Caco-2 (cell line): ENCODE measurements at regions not wholly inside any gene's neighbourhood (a gene's known extent, or its start where the extent isn't known, plus 50 kb on each side); places are given as distances from the start of the nearest gene placed in this dataset.

Experiments
- BruUV-seq: library from RNA; stranded (reverse); fragments of 400-500 nt; replicated peaks from 2 replicates; lab custom pipeline; 2021; lab: Mats Ljungman, UMichigan
- CTCF ChIA-PET: fragments of 300-600 bp; sonication (Branson Sonifier 250); formaldehyde crosslinking; loops from one replicate; lab custom pipeline; 2022; ENCODE audit warnings: antibody characterized with exemption; lab: Charles Lee
- POLR2A ChIA-PET: fragments of 300-600 bp; sonication (Branson Sonifier 250); formaldehyde crosslinking; loops from one replicate; lab custom pipeline; 2022; ENCODE audit warnings: antibody characterized with exemption; lab: Charles Lee
- DNase-seq, 2 experiments: peaks; one replicate each; pipeline versions ENCODE4 v3.0.0 to v3.0.0-alpha.2; 2020 to 2022
- H3K27me3 ChIP-seq: replicated peaks from 2 replicates; pipeline ENCODE4 v1.6.0; 2011; ENCODE audit warnings: low read length; ENCODE audit not compliant: control insufficient read depth, insufficient read depth
- H3K36me3 ChIP-seq: 2 replicates; pipeline ENCODE4 v1.5.1; 2011; ENCODE audit warnings: low read length; ENCODE audit not compliant: control insufficient read depth, insufficient read depth
- H3K4me1 ChIP-seq: fragments of 250-450 bp; sonication (Bioruptor Pico); 2 replicates; pipeline ENCODE4 v1.5.1; 2020; ENCODE audit warnings: mild to moderate bottlenecking
- H3K4me3 ChIP-seq: 2 replicates; pipeline ENCODE4 v1.5.1; 2011; ENCODE audit warnings: low read depth, mild to moderate bottlenecking, control low read depth, low read length
- H3K9me3 ChIP-seq: fragments of 250-450 bp; sonication (Bioruptor Pico); 2 replicates; pipeline ENCODE4 v1.5.1; 2020; ENCODE audit warnings: mild to moderate bottlenecking, moderate library complexity
- H3K27ac Mint-ChIP-seq: one replicate; pipeline ENCODE4 v1.8.0; 2022; ENCODE audit warnings: mixed read lengths; ENCODE audit not compliant: unreplicated experiment
- H3K27me3 Mint-ChIP-seq: one replicate; pipeline ENCODE4 v1.8.0; 2022; ENCODE audit warnings: mixed read lengths; ENCODE audit not compliant: insufficient read depth, unreplicated experiment
- H3K36me3 Mint-ChIP-seq: one replicate; pipeline ENCODE4 v1.8.0; 2022; ENCODE audit warnings: mild to moderate bottlenecking, mixed read lengths; ENCODE audit not compliant: insufficient read depth, unreplicated experiment
- H3K4me1 Mint-ChIP-seq: one replicate; pipeline ENCODE4 v1.8.0; 2022; ENCODE audit warnings: low read depth, mixed read lengths; ENCODE audit not compliant: unreplicated experiment
- H3K4me3 Mint-ChIP-seq: one replicate; pipeline ENCODE4 v1.8.0; 2022; ENCODE audit warnings: mild to moderate bottlenecking, moderate library complexity, mixed read lengths; ENCODE audit not compliant: unreplicated experiment
- H3K9me3 Mint-ChIP-seq: one replicate; pipeline ENCODE4 v1.8.0; 2022; ENCODE audit warnings: mixed read lengths; ENCODE audit not compliant: unreplicated experiment
- intact Hi-C: fragments of 100-400 bp; cut with micrococcal nuclease; formaldehyde crosslinking; loops from one replicate; pipeline ENCODE4 v1.10.0; 2022; ENCODE audit not compliant: unreplicated experiment
- TF ChIP-seq, protein P1 (sequence below), 2 experiments: fragments of 200-600 bp in 1 of 2; IDR thresholded peaks; 1 replicate in 1 of 2; 2 replicates in 1 of 2; pipeline versions ENCODE4 v1.5.1 to v1.8.0; 2011 to 2022; ENCODE audit warnings: antibody characterized with exemption in 1 of 2, control low read depth in 1 of 2, inconsistent platforms in 1 of 2, low read depth in 1 of 2, low read length in 1 of 2, mild to moderate bottlenecking in 1 of 2, moderate library complexity in 1 of 2; ENCODE audit not compliant: insufficient read depth in 1 of 2, severe bottlenecking in 1 of 2, unreplicated experiment in 1 of 2

DNA sequence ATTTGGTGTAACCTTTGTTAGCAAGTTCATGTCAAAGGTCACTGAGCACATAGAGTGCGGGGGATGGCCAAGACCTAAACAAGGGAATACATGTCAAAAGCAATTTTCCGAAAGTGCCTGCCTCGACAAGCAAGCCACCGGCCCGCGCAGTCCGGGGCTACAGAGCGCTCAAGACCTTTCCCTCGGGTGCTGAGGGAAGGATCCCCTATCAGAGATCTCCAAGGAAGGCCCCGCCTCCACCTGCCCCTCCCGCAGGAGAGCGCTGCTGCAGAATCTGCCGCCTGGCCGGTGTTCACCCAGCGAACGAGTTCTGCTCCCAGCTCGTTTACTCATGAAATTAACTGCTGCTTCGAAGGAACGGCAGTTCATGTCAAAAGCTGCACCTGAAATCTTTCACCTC is 252.7 kb downstream of the BMP7 start:
- H3K27me3 ChIP-seq, result no peaks in the 10 kb centered on the region
- Mint-ChIP-seq H3K27ac (peak overlapping the region; percentile 29), H3K36me3 (peaks cover 5% of the 10 kb centered on the region), H3K4me3 (peak overlapping the region; percentile 72), H3K9me3 (no peaks in the 10 kb centered on the region), H3K27me3 (no peaks in the 10 kb centered on the region), H3K4me1 (peaks cover 47% of the 10 kb centered on the region)
- H3K4me1 ChIP-seq, result peaks cover 24% of the 10 kb centered on the region
- no TSS peak for BruUV-seq
- peak overlapping the region; percentile 28 for H3K4me3 ChIP-seq
- TF ChIP-seq, protein P1, sequence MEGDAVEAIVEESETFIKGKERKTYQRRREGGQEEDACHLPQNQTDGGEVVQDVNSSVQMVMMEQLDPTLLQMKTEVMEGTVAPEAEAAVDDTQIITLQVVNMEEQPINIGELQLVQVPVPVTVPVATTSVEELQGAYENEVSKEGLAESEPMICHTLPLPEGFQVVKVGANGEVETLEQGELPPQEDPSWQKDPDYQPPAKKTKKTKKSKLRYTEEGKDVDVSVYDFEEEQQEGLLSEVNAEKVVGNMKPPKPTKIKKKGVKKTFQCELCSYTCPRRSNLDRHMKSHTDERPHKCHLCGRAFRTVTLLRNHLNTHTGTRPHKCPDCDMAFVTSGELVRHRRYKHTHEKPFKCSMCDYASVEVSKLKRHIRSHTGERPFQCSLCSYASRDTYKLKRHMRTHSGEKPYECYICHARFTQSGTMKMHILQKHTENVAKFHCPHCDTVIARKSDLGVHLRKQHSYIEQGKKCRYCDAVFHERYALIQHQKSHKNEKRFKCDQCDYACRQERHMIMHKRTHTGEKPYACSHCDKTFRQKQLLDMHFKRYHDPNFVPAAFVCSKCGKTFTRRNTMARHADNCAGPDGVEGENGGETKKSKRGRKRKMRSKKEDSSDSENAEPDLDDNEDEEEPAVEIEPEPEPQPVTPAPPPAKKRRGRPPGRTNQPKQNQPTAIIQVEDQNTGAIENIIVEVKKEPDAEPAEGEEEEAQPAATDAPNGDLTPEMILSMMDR (IDR thresholded peaks at IDR 0.05; ENCODE audit: insufficient read depth in 1 of 2, low read depth in 1 of 2, low read length in 1 of 2, severe bottlenecking in 1 of 2, unreplicated experiment in 1 of 2), result no peak
- H3K9me3 ChIP-seq, result no peaks in the 10 kb centered on the region
- ChIA-PET POLR2A (no interaction called here), CTCF (interaction anchor here (0.6 to 1.5 kb wide), 3 partner anchors 40 to 384 kb away, joined by 3 to 5 read pairs (median 3); no protein-coding TSS in a partner anchor)
- DNase-seq, result peak; percentile 86 to 91
- H3K36me3 ChIP-seq, result no peaks in the 10 kb centered on the region
- intact Hi-C loops, result loop anchor here (2.0 kb wide), 1 partner anchor 47 kb away; no protein-coding TSS in a partner anchor

GRCh38 chr20:57020364-57020763 is 246.1 kb downstream of the BMP7 start:
- CTCF ChIA-PET, result interaction anchor here (0.6 to 2.3 kb wide), 4 partner anchors 14 to 470 kb away, joined by 3 to 6 read pairs (median 4); no protein-coding TSS in a partner anchor

DNA sequence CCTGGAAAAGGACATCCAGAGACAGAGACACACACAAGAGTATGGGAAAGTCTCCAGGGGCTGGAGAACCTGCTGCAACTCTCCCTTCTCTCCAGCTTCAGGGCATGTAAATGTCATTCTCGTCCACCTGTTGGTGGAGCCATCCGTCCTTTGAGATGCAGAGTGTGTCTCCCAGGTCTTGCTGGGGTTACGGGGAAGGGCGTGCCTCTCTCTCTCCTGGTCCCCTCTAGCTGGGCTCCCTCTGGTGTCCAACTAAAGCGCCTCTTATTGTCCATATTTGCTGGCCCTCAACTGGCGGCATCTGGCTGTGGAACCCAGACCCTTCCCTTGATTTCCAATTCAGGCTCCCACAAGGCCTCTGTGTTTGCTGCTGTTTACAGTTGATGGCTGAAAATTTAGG is 244.1 kb downstream of the BMP7 start:
- Mint-ChIP-seq H3K4me1 (peaks cover 27% of the 10 kb centered on the region), H3K4me3 (no peak overlapping the region), H3K9me3 (no peaks in the 10 kb centered on the region), H3K27me3 (no peaks in the 10 kb centered on the region), H3K36me3 (no peaks in the 10 kb centered on the region), H3K27ac (no peak overlapping the region)
- Histone ChIP-seq H3K36me3 (no peaks in the 10 kb centered on the region), H3K4me1 (peaks cover 9% of the 10 kb centered on the region), H3K9me3 (no peaks in the 10 kb centered on the region), H3K4me3 (no peak overlapping the region), H3K27me3 (no peaks in the 10 kb centered on the region)
- TF ChIP-seq, protein P1 (IDR thresholded peaks at IDR 0.05; ENCODE audit: insufficient read depth in 1 of 2, low read depth in 1 of 2, low read length in 1 of 2, severe bottlenecking in 1 of 2, unreplicated experiment in 1 of 2), result peak; percentile 52 to 85
- intact Hi-C loops, result no loop called here
- ChIA-PET POLR2A (no interaction called here), CTCF (interaction anchor here (0.5 to 2.3 kb wide), 4 partner anchors 10 to 956 kb away, joined by 3 to 6 read pairs (median 4); no protein-coding TSS in a partner anchor)
- BruUV-seq, result no TSS peak
- peak; percentile 68 to 78 for DNase-seq

More at GRCh38 chr20:57020364-57020763, 246.1 kb downstream of the BMP7 start:
- Mint-ChIP-seq H3K27ac (no peak overlapping the region), H3K4me3 (no peak overlapping the region), H3K27me3 (no peaks in the 10 kb centered on the region), H3K9me3 (no peaks in the 10 kb centered on the region), H3K36me3 (no peaks in the 10 kb centered on the region), H3K4me1 (peaks cover 27% of the 10 kb centered on the region)
- peaks cover 9% of the 10 kb centered on the region for H3K4me1 ChIP-seq
- no peaks in the 10 kb centered on the region for H3K9me3 ChIP-seq
- POLR2A ChIA-PET, result no interaction called here
- no peak for DNase-seq
- no TSS peak for BruUV-seq
- H3K4me3 ChIP-seq, result no peak overlapping the region
- no peaks in the 10 kb centered on the region for H3K36me3 ChIP-seq
- TF ChIP-seq, protein P1 (IDR thresholded peaks at IDR 0.05; ENCODE audit: insufficient read depth in 1 of 2, low read depth in 1 of 2, low read length in 1 of 2, severe bottlenecking in 1 of 2, unreplicated experiment in 1 of 2), result no peak
- intact Hi-C loops, result no loop called here
- no peaks in the 10 kb centered on the region for H3K27me3 ChIP-seq
